ENCODE measurements at regions not wholly inside any gene's neighbourhood (a gene's known extent, or its start where the extent isn't known, plus 50 kb on each side); places are given as distances from the start of the nearest gene placed in this dataset.

GRCh38 chr15:62407216-62407615, 242.1 kb upstream of the C2CD4B start:
- no TSS peak for BruUV-seq (replicated peaks)
- DNase-seq (ENCODE audit: low spot score): no peak
- CTCF ChIA-PET: no interaction called here
- peaks cover 7% of the 10 kb centered on the region for H3K4me1 ChIP-seq (ENCODE audit: insufficient read depth, low read length, poor library complexity, severe bottlenecking)
- H3K9me3 ChIP-seq (ENCODE audit: low read depth, low read length, poor library complexity, severe bottlenecking): no peaks in the 10 kb centered on the region
- POLR2A ChIA-PET (ENCODE audit: low non-redundant PET): no interaction called here
- no peak overlapping the region for H3K27ac ChIP-seq (ENCODE audit: low read depth, low read length, poor library complexity, severe bottlenecking)
- H3K27me3 ChIP-seq (replicated peaks; ENCODE audit: insufficient read depth, low read depth, low read length, poor library complexity): no peaks in the 10 kb centered on the region
- no peaks in the 10 kb centered on the region for H3K36me3 ChIP-seq (ENCODE audit: insufficient read depth, low read length, poor library complexity, severe bottlenecking)
- intact Hi-C loops (cut with micrococcal nuclease; ENCODE audit: unreplicated experiment): no loop called here
- TF ChIP-seq CTCF (conservative IDR thresholded peaks at IDR 0.05; ENCODE audit: low read depth, low read length) (no peak), EZH2 (IDR thresholded peaks at IDR 0.05; ENCODE audit: borderline replicate concordance, low read depth, low read length, poor library complexity, severe bottlenecking) (no peak)
- H3K4me3 ChIP-seq (ENCODE audit: low read depth, low read length, poor library complexity, severe bottlenecking): no peak overlapping the region

GRCh38 chr15:62407962-62408361, 242.9 kb upstream of the C2CD4B start:
- ChIA-PET CTCF (no interaction called here), POLR2A (ENCODE audit: low non-redundant PET) (interaction anchor here (0.6 kb wide), 1 partner anchor 671 kb away, joined by 3 read pairs; no protein-coding TSS in a partner anchor)

GRCh38 chr15:62409466-62409865, 244.4 kb upstream of the C2CD4B start:
- Histone ChIP-seq H3K27me3 (replicated peaks; ENCODE audit: insufficient read depth, low read depth, low read length, poor library complexity) (no peaks in the 10 kb centered on the region), H3K27ac (ENCODE audit: low read depth, low read length, poor library complexity, severe bottlenecking) (no peak overlapping the region), H3K4me1 (ENCODE audit: insufficient read depth, low read length, poor library complexity, severe bottlenecking) (peaks cover 19% of the 10 kb centered on the region), H3K36me3 (ENCODE audit: insufficient read depth, low read length, poor library complexity, severe bottlenecking) (no peaks in the 10 kb centered on the region), H3K4me3 (ENCODE audit: low read depth, low read length, poor library complexity, severe bottlenecking) (no peak overlapping the region), H3K9me3 (ENCODE audit: low read depth, low read length, poor library complexity, severe bottlenecking) (no peaks in the 10 kb centered on the region)
- POLR2A ChIA-PET (ENCODE audit: low non-redundant PET): no interaction called here
- no TSS peak for BruUV-seq (replicated peaks)
- intact Hi-C loops (cut with micrococcal nuclease; ENCODE audit: unreplicated experiment): no loop called here
- CTCF ChIA-PET: no interaction called here
- TF ChIP-seq EZH2 (IDR thresholded peaks at IDR 0.05; ENCODE audit: borderline replicate concordance, low read depth, low read length, poor library complexity, severe bottlenecking) (no peak), CTCF (conservative IDR thresholded peaks at IDR 0.05; ENCODE audit: low read depth, low read length) (no peak)
- DNase-seq (ENCODE audit: low spot score): no peak

More at GRCh38 chr15:62407962-62408361, 242.9 kb upstream of the C2CD4B start:
- no peak for DNase-seq (ENCODE audit: low spot score)
- H3K4me1 ChIP-seq (ENCODE audit: insufficient read depth, low read length, poor library complexity, severe bottlenecking): peaks cover 14% of the 10 kb centered on the region
- intact Hi-C loops (cut with micrococcal nuclease; ENCODE audit: unreplicated experiment): no loop called here
- no peaks in the 10 kb centered on the region for H3K36me3 ChIP-seq (ENCODE audit: insufficient read depth, low read length, poor library complexity, severe bottlenecking)
- H3K4me3 ChIP-seq (ENCODE audit: low read depth, low read length, poor library complexity, severe bottlenecking): no peak overlapping the region
- BruUV-seq (replicated peaks): no TSS peak
- no peaks in the 10 kb centered on the region for H3K9me3 ChIP-seq (ENCODE audit: low read depth, low read length, poor library complexity, severe bottlenecking)
- H3K27ac ChIP-seq (ENCODE audit: low read depth, low read length, poor library complexity, severe bottlenecking): no peak overlapping the region
- TF ChIP-seq CTCF (conservative IDR thresholded peaks at IDR 0.05; ENCODE audit: low read depth, low read length) (no peak), EZH2 (IDR thresholded peaks at IDR 0.05; ENCODE audit: borderline replicate concordance, low read depth, low read length, poor library complexity, severe bottlenecking) (no peak)
- no peaks in the 10 kb centered on the region for H3K27me3 ChIP-seq (replicated peaks; ENCODE audit: insufficient read depth, low read depth, low read length, poor library complexity)

All from A673 (cell line).